ENCODE measurements at regions not wholly inside any gene's neighbourhood (a gene's known extent, or its start where the extent isn't known, plus 50 kb on each side); places are given as distances from the start of the nearest gene placed in this dataset.
"Not testable (repeated sequence)": the region's sequence is repeated elsewhere in the genome, so short reads cannot be mapped to it uniquely, and the experiment has no call there.

DNA sequence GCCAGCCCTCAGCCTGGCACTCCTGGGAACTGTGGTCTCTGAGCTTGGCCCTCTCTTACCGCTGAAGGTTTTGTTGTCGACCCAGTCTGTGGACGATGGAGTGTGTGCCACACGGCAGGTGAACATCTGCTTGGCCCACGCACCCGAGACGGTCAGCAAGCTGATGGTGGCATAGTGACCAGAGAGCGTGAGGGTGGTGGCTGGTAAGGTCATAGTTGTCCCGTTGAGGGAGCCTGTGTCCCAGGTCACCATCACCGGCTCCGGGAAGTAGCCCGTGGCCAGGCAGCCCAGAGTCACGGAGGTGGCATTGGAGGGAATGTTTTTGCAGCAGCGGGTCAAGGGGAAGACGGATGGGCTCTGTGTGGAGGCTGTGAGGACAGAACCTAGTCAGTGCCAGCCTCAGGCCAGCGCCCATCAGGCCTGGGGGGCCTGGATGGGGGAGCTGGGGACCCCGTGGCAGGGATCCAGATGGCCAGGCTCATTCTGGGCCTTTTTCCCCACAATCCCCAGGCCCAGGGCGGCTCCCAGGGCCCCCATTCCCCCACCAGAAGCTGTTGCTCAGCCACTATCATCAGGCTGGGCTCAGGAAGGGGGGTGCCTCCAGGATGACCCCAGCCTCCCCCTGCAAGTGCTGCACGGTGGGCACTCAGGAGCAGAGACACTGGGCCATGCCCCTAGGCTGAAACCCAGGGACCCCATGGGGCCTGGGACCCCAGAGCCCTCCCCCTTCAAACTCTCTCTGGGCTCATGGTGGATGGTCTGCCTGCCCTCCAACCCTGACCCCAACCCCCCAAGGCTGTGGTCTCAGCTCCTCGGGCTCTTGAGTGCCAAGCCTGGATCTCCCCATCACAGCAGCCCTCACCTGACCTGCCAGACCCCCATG lies 75.2 kb downstream of the TMEM121 start:
- DNase-seq, result no peak

DNA sequence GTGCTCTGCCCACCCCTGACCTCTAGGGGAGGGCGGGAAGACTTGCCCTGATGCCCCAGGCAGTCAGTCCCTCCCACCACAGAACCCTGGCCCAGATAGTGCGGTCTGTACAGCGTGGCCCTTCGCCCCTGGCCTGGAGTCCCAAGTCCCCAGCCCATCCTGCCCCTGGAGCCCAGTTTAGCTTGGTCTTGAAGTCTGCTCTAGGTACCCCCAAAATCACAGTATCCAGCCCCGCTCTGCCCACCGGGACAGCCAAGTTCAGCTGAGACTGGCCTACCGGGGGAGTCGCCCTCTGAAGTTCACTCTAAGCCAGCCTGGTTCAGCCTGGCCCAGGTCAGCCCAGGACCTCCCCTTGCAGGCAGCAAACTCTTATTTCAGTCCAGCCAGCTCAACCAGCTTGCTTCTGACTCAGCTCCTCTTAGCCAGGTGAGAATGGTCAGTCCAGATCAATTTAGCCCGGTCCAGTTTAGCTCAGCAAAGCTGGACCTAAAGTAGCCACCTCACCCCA lies 75.9 kb downstream of the TMEM121 start:
- DNase-seq, result no peak

DNA sequence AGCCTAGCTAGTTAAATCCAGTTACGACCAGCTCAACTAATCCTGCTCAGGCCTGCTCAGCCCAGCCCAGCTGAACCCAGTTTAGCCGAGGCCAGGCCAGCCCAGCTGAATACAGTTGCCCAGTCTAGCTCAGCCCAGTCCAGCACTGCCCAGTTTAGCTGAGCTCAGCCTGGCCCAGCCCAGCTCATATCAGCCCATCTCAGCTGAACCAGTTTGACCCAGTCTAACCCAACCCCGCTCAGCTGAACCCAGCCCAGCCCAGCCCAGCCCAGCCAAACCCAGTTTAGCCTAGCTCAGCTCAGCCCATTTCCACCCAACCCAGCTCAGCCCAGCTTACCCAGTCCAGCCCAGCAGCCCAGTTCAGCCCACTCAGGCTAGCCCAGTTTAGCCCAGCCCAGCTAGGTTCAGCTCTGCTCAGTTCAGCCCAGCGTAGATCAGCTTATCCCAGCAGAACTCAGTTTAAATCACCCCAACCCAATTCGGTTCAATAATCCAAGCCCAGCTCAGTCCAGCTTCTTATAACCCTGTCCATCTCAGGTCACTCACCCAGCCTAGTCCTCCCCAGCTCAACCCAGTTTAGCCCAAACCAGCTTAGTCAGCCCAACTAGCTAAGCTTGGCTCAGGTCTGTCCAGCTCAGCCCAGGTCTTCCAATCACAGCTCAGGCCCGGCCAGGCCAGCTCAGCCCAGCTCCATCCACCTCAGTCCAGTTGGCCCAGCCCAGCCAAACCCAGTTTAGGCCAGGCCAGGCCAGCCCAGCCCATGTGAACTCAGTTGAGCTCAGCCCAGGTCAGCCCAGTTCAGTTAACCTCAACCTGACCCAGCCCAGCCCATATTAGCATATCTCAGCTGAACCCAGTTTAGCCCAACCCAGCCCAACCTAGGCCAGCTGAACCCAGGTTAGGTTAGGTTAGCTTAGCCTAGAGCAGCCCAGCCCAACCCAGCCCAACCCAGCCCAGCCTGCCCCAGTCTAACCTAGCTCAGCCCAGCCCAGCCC lies 76.7 kb downstream of the TMEM121 start:
- DNase-seq, result no peak

DNA sequence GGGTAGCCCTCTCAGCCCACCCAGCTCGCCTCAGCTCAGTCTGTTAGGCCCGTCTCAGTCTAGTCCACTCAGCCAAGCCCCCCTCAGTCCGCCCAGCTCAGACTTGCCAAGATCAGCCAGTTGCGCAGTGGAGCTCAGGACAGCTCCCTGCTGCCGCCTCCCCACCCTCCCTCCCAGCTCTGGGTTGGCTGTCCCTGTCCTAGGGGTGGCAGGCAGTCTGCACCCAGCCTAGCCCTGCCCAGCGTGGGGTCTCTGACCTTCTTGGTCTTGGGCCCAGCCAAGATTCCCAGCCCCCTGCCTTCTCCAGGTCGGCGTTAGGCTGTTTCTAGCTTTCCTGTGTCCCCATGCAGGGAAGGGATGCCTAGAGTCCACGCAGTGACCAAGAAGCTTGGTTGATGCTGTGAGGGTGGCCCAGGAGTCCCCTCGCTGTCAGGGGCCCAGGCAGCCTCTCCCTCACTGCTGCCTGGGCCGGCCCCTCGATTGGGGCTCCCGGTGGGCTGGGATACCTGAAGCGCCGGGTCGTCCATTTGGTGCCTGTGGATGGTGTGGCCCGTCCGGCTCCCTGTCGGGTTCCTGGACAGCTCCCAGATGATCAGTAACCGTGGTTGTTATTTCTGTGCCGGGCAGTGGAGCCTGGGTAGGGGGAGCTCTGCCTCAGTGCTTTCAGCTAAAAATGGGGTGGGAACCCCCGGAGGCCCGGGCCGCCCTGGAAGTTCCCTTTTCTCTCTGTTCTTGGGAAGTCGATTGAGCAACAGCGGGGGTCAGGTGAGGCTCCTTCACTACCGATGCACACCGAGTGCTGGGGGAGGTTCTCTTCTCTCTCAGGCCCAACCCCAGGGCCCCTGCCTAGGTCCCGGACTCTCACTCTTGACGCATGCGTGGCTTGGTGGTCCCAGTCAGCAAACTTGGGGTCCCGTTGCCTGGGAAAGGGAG lies 78.4 kb downstream of the TMEM121 start:
- DNase-seq, result not testable (repeated sequence)

DNA sequence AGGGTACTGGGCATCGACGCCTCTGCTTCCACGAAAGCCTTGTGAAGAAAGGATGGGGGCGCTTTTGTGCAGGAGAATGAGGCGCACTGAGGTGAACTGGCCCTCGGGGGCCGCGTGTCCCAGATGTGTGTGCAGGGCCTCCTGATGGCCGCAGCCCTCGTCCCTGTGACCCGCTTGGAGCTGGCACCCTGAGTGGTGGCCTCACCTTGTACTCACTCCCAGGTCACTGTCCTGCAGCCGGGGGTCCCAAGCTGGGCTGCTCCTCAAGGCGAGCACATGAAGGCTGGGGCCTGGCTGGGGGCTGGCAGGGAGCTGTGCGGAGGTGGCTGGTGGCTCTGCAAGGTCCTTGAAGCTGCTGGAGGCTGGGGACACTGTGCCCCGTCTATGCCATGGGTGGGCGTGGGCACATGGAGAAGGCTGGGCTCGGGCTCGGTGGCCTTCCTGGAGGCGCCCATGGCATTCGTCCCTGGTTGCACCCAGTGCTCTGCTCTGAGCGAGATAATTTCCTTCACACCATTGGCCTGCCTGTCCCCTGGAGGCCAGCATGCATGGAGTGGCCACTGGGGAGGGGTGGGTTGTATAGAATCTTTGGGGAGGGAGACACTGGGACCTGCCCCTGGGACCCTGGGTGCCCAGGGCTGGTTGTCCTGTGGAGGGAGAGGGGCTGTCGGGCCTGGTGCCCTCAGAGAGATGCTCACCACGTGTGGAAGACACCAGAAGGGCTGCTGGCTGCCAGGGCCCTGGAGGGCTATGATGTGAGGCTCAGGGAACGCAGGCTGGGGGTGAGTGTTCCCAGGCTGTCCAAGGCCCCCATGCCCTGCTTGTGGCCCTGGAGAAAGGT lies 79.3 kb downstream of the TMEM121 start:
- no peak for DNase-seq

DNA sequence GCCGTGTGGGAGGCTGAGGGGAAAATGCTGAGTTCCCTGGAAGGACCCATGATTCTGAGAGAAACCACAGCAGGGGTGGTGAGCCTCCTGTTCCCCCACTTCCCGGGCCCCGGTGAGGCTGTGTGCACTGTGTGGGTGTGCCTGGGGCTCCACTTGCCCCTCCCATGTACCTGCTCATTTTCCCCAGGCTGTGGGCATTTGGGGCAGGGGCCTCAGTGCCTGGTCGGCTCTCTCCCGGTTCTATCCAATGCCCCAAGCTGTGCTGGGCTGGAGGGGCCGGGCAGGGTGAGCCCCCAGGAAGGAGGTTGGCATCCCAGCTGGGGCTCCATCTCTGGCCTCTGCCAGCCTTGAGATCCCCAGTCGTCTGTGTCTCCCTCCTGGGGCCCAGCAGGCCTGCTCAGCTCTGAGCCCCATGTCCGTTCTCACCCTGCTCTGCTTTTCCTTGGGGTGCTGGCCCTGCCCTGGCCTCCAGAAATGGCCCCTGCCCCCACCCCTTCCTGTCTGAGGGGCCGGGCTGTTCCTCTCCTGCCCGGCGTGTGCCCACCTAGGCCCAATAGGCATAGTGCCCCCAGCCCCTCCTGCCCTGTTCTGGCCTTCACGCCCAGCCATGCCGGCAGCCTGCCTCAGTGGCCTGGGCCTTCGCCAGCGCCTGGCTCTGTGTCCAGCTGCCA lies 80.1 kb downstream of the TMEM121 start:
- not testable (repeated sequence) for DNase-seq

DNA sequence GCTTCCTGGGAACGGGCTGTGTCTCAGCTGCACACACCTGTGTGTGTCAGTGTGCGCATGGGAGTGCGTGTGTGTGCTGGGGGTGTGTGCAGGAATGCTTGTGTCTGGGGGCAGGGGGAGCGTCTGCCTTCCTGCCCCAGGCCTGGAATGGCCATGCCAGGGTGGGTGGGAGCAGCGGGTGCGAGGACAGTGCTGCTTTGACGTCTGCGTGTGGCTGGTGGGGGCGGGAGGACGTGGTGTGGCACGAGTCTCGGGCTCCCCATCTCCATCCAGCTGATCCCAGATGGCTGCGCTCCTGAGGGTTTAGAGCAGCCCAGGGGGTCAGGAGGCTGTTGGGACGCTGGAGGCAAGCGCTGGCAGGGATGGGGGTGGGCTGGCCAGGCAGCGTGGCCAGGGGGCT lies 80.6 kb downstream of the TMEM121 start:
- DNase-seq, result not testable (repeated sequence)

DNA sequence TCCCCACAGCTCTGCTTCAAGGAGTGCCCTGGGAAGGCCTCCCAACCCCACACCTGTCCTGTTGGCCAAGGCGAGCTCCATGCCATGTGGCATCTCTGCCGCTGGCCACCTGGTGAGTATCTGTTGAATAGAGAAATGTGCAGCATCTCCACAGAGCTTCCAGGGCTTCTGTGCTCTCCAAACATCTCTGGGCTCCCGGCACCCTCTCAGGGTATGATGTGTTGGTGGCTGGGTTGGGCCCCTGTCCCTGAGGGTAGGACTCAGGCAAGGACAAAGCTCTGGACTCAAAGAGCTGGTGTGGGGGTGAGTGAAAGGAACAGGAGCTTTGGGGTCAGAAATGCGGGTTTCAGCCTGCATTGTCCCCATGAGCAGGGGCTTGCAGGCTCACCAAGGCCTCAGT lies 88.6 kb downstream of the TMEM121 start:
- not testable (repeated sequence) for DNase-seq

DNA sequence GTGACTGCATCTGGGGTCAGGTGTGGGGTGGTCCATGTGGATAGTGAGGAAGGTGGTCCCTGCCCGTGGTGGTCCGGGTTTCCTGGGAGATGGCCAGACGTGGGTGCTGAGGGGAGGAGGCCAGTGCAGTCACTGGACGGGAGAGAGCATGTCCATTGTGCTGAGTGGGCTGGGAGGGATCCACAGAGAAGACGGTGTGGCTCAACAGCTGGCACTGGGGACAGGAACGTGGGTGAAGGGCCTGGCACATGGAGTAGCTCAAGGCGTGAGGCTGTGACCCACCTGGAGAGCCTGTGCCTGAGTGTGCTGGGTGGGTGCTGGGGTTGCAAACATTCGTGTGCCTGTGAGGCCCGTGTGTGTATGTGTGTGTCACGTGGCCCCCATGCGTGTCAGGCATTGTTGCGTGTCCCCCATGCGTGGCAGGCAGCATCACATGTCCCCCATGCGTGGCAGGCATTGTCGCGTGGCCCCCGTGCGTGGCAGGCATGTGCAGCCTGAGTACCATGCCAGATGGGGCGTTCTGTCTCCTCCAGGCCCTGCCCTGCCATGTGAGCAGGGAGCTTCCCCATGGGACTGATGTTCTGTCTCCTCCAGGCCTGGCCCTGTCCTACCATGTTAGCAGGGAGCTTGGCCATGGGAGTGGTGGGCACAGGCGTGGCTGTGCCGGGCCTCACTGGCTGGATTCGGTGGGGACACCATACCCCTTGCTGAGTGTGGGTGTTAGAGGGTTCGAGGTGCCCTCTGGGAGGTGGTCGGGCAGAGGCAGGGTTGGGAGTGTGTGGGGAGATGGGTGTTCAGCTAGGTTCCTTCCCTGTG lies 89.8 kb downstream of the TMEM121 start:
- DNase-seq, result not testable (repeated sequence)

DNA sequence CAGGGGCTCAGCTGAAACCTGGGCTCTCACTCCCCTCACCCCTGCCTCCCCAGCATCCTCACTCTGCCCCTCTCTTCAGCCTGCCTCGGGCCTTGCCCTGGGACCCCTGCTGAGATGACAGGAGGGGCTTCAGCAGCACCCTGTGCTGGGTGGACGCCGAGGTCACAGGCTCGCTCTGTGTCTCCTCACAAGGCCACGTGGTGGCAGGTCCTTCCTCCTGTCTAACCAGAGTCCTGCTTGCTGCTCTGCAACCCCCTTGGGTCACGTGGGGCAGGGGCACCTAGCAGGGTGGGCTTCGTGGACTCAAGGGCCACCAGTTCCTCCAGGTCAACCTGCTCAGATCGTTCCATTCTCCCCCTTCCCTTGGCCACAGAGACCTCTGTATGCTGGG lies 90.4 kb downstream of the TMEM121 start:
- no peak for DNase-seq

DNA sequence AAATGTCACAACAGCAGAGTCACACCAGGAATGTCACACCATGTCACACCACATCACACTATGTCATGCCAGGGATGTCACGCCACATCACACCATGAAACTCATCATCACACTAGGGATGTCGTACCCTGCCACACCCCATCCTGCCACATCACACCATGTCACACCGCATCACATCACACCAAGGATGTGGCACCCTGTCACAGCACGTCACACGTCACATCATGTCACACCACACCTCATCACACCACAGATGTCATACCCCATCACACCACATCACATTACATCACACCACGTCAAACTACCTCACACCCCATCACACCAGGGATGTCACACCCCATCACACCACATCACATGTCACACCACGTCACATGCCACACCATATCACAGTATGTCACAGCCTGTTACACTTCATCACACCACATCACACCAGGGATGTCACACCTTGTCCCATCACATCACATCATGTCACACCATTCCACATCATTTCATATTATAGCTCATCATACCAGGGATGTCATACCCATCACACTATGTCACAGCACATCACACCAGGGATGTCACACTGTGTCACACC lies 90.9 kb downstream of the TMEM121 start:
- no peak for DNase-seq

DNA sequence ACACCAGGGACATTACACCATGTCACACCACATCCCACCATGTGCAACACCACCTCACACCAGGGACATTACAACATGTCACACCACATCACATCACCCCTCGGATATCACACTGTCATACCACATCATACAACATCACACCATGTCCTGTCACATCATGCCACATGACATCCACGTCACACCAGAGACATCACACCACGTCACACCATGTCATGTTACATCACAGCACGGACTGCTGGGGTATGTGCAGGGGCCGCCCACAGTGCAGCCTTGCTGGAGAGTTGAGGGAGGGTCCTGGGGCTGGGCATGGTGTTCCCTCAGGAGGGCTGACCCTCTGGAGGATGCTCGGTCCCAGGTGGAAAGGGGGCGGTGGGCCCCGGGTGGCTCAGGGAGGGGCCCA lies 91.4 kb downstream of the TMEM121 start:
- DNase-seq, result not testable (repeated sequence)

DNA sequence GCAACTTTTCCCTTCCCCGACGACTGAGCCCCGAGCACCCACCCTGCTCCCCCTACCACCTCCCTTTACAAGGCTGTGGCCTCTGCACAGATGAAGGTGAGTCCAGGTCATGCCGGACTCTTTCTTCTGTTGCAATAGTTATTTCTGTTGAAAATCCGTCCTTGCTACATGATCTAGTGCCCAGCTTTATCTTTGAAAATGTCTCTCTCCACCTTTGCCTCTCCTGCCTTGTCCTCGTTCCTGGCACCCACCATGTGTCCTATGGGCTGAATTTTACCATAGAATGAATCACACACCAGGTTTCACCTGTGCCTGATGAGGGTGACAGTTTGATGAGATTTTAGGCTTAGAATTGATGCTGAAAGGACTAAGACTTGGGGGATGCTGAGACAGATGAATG lies 92.9 kb downstream of the TMEM121 start:
- DNase-seq, result not testable (repeated sequence)

DNA sequence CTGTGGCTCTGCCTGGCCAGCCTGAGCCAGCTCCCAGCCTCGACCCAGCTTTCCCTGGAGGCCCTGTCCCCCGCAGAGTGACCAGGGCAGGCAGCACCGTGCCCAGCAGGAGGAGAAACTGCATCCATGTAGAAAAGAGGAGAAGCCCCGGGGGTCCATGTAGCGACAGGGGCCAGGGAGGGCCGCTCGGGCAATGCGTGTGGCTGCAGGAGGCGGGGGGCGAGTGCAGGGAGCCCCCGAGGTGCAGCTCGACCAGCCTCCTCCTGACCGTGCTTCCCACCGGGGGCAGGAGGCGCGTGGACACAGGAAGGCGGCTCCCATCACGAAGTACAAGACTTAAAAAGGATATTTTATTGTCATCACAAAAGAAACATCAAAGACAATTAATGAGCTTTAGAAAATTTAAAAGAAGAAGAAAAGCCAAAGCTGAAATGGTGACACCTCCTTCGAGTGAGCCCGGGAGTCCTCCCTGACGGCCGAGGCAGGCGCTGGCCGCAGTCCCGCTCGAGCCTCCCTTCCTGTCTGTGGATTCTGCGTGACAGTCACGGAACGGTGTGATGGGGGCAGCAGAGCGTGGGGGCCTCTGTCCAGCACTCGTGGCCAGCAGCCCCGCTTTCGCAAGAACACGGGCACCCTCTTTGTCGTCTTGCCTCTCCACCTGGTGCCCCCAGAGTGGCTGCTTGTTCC lies 93.9 kb downstream of the TMEM121 start:
- DNase-seq, result not testable (repeated sequence)

DNA sequence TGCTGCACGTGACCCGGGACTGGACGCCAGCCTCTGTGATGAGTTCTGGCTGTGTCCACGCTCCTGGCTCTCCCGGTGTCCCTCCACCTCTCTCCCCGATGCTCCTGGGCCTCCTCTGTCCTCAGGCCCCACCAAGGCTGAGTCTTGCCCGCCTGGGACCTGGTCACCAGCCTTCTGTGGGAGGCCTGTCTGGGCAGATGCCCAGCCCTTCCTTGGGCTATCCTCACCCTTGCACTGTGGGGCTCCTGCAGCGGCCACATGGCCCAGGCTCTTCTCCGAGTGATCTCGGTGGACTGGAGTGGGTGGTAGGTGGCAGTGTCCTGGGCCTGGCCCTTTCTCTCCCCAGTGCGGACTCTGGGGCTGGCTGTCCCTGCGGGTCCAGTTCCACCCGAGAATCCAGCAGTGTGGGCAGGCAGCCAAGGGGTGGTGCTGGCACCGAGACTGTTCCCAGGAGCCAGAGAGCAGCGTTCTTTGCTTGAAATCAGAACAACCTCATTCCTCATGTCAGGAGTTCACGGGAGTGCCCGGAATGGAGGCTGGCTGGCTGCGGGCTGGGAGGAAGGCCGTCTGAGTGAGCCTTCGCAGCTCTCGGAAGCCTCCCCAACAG lies 94.6 kb downstream of the TMEM121 start:
- DNase-seq, result not testable (repeated sequence)

DNA sequence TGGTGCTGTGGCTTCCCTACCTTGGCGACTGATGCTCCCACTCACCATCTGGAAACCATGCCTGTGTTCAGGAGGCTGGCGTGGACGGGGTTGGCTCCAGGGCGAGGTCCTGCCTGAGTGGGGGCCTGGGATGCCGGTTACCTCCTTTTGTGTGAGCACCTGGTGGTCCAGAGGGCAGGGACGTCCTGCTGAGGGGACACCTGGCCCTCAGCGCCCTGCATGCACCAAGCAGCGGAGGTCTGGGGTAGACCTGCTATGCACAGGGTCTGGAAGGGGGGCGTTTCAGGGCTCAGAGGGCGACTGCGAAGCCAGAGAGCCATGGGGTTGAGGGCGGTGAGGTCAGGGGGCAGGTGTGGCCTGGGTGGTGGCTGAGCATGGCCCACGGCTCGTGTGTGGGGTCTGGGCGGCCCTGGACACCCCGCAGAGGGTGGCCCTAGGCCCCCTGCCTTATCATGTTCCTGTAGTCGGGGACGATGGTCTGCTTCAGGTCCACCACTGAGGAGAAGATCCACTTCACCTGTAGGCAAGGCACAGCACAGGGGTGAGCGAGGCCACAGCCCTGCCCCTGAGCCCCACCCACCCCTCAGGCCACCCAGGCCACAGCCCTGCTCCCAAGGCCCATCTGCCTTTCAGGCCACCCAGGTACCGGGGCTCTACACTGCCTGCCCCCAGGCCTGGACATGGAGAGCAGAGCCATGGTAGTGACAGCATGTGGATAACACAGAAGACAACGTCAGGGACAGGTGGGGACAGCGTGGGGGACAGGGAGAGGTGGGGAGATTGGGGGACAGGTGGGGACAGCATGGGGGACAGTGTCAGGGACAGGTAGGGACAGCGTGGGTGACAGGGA lies 95.3 kb downstream of the TMEM121 start:
- not testable (repeated sequence) for DNase-seq

DNA sequence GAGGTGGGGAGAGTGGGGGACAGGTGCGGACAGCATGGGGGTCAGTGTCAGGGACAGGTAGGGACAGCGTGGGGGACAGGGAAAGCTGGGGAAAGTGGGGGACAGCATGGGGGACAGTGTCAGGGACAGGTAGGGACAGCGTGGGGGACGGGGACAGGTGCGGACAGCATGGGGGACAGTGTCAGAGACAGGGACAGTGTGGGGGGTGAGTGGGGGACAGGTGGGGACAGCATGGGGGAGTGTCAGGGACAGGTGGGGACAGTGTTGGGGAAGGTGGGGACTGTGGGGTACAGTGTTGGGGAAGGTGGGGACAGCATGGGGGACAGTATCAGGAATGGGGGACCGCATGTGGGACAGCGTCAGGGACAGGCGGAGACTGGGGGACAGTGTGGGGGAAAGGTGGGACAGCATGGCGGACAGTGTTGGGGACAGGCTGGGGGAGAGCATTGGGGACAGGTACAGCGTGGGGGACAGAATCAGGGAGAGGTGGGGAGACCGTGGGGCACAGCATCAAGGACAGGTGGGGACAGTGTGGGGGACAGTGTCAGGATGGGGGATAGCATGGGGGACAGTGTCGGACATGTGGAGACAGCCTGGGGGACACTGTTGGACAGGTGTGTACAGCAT lies 96.1 kb downstream of the TMEM121 start:
- no peak for DNase-seq
